NCI-H2029 (cell line): ENCODE measurements at regions not wholly inside any gene's neighbourhood (a gene's known extent, or its start where the extent isn't known, plus 50 kb on each side); places are given as distances from the start of the nearest gene placed in this dataset.
"Not testable (repeated sequence)": the region's sequence is repeated elsewhere in the genome, so short reads cannot be mapped to it uniquely, and the experiment has no call there.

Experiments used
- DNase-seq: peaks from one replicate; lab custom pipeline; 2025; lab: John Stamatoyannopoulos, UW

GRCh38 chr15:66964111-66964738 lies 101.2 kb upstream of the SMAD3 start:
- DNase-seq, result no peak

GRCh38 chr15:66964791-66965190 lies 100.6 kb upstream of the SMAD3 start:
- no peak for DNase-seq

GRCh38 chr15:66965201-66965900 lies 100.1 kb upstream of the SMAD3 start:
- no peak for DNase-seq

DNA sequence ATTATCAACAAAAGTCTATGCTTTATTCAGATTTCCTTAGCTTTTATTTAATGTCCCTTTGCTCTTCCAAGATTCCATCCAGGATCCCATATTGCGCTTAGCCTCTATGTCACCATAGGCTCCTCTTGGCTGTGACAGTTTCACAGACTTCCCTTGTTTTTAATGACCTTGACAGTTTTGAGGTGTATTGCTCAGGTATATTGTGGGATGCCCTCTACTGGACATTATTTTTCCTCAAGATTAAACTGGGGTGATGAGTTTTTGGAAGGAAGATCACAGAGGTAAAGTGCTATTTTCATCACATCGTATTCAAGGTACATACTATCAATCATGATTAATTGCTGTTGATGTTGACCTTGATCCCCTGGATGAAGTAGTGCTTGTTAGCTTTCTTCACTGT lies 99.1 kb upstream of the SMAD3 start:
- DNase-seq, result no peak

DNA sequence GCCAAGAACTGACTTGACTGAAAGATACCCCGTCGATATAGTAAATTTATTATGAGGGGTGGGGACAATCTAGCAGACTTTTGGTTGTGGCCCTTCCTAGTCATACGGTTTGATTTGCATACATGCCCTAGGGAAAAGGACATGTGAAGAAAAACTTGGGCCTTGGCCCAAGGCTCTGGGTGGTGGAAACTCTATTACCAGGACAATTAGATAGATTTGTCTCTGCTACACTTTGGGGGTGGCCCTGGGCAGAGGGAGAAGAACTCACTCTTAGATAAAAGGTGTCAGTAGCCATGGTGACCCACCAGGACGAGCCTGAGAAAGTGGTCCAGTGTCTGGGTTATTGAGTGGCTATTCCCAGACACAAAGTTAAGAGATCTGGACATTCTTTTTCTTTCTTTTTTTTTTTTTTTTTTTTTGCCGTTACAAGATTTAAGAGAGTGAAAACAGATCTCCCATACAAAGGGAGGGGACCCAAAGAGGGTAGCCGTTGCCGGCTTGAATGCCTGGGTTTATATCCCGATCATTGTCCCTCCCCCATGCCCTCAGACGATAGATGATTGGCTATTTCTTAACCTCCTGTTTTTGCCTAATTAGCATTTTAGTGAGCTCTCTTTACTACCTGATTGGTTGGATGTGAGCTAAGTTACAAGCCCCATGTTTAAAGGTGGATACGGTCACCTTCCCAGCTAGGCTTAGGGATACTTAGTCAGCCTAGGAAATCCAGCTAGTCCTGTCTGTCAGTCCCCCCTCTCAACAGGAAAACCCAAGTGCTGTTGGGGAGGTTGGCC lies 96.4 kb upstream of the SMAD3 start:
- no peak for DNase-seq

GRCh38 chr15:66974131-66974530 lies 91.3 kb upstream of the SMAD3 start:
- DNase-seq, result not testable (repeated sequence)

DNA sequence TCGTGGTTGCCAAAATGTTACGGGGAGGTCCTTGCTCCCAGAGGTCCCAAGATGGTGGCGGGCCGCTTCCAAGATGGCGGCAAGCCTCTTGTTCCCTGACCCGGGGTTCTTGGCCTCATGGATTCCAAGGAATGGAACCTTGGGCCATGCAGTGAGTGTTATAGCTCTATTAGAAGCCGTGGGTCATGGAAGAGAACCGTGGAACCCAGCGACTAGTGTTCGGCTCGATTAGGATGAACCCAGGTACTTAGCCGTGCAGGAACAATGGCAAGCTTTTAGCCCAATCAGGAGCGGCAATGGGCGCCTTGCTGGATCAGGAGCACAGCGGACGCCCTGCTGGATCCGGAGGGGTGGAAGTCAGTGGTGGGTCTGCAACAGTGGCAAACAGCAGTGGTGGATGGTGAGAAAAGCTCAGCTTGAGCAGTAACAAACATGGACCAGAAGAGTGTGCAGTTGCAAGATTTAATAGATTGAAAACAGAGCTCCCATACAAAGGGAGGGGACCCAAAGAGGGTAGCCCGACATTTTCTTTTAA lies 89.2 kb upstream of the SMAD3 start:
- not testable (repeated sequence) for DNase-seq

- DNase-seq, result not testable (repeated sequence)
Observed at GRCh38 chr15:66980326-66980725, 85.1 kb upstream of the SMAD3 start.

DNA sequence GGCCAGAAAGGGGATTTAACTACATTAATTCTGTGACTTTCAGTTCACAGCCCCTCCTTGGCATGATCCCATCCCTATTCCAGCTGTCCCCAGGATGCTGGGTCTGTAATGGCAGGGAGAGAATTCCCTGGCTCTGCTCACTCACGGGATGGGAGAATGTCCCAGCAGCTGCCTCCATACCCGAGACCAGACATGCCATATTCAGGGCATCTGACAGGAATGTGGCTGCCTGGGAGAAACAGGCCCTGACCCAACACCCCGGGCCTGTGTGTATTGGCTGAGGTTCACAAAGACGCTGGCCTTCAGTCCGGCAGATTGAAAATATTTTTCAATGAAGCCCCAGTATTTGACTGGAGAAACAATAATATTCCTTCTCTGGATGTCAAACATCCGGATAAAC lies 83.6 kb upstream of the SMAD3 start:
- DNase-seq, result no peak

- no peak for DNase-seq
Observed at GRCh38 chr15:66982250-66982649, 83.2 kb upstream of the SMAD3 start.

- no peak for DNase-seq
Observed at GRCh38 chr15:66982816-66983215, 82.6 kb upstream of the SMAD3 start.

GRCh38 chr15:66985653-66986052 lies 79.7 kb upstream of the SMAD3 start:
- no peak for DNase-seq

DNA sequence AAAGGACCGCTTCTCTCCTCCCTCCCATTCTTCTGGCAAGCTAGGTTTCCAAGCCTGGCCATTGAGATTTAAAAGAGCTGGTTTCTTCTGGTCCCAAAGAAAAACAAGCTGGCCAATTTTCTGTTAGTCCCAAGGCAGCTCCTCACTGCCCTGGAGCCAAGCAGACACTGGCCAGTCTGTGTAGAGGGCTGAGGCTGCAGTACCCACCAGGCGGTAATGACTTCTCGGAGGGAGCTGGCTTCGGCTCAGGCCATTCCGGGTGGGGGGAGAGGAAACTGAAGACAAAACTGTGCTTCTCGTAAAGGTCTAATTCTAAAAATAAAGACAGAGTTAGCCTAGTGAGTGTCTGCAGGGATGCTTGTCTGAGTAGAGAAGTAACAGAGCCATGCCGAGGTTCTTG lies 78.5 kb upstream of the SMAD3 start:
- no peak for DNase-seq

DNA sequence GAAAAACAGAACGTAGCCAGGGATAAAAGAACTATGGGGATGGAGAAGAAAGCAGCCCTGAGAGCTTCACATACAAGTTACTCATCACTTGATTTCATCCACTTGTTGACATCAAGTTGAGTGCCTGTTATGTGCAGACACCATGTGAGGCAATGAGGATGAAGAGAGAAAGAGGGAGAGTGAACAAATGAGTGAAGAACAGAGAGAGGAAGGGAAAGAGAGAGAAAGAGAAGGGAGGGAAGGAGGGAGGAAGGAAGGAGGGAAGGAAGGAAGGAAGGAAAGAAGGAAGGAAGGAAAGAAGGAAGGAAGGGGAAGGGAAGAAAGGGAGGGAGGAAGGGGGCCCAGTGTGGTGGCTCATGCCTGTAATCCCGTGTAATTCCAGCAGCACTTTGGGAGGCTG lies 72.3 kb upstream of the SMAD3 start:
- DNase-seq, result no peak

DNA sequence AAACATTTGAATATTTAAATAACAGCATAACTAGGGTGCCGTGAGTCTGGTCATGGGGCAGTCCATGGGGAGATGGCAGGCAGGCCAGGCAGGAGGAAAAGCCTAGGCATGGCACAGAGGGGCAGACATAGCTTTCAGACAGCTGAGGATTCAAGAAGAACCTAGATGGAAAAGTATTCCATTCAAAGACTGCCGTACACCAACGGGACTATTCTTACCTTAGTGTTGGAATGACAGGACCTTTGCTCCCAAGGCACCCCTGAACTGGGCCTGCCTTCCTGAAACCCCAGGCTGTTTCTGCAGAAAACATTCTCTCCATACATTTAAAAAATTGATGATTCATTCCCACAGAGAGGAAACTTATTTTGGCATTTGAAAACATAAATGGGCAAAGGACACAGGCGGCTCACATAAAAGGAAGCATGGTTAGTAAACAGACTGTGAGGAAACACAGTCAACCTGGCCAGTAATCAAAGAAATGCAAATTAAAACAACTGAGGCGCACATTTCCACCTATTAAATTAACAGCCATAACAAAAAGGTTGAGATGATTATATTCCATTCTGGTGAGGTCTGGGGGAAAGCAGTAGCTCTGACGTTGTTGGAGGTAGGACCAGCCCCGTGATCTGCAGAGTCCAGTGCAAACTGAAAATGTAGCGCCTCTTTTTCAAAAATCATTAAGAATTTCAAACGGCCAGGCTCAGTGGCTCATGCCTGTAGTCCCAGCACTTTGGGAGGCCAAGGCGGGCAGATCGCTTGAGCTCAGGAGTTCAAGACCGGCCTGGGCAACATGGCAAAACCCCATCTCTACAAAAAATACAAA lies 71.3 kb upstream of the SMAD3 start:
- DNase-seq, result no peak

DNA sequence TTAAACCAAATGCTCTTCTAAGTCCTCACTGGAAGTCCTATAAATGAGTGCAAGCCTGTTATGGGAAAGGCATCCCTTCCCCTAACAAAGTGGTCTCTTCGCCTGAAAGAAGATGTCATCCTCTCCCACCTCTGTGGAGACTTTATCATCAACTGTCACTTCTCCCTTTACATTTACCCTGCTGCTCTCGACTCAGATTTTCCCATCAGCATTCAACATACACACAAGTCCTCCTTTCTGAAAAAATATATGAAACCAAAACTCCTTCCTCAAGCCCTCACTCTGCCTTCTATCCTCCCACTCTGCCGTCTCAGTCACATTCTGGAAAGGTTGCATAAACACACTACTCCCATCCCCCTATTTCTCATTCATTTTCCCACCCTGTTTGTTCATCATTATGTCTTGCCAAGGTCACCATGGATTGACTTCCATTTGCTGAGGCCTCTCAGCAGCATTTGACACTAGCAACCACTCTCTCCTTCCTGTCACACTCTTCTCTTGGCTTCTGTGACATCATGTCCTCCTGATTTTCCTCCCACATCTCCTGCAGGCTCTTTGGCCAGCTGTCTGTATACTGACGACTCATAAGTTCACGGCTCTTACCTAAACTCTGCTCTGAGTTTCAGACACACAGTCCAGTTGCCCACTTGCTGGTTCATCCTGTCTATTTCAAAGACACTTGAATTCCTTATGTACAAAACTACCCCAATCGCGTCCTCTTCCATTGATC lies 70.3 kb upstream of the SMAD3 start:
- no peak for DNase-seq

DNA sequence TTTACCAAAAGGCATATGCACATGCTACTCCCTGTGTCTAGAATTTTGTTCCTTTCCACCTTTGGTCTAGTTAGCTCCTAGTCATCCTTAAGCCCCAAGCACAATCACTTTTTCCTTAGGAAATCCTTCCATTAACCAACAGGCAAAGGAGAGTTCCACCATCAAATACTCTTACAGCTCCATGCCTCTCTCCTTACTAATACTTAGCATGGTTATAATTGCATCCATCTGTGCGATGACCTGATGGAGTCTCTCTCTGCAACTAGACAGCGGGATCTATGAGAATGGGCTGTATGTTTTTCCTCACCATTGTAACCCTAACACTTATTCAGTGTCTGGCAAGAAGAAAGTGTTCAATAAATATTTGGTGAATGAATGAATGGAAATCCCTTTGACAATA lies 69.3 kb upstream of the SMAD3 start:
- DNase-seq, result no peak

DNA sequence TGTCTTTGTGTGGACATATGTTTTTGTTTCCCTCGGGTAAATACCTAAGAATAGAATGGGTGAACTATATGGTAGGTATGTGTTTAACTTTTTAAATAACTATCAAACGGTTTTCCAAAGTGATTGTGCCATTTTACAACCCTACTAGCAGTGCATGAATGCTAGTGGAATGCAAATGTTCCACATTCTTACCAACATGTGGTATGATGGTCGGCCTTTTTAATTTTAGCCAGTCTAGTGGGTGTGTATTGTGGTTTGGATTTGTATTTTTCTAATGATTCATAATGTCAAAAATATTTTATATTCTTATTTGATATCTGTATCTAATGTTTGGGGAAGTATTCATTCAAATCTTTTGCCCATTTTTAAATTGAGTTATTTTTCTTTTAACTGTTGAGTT lies 68.2 kb upstream of the SMAD3 start:
- no peak for DNase-seq

DNA sequence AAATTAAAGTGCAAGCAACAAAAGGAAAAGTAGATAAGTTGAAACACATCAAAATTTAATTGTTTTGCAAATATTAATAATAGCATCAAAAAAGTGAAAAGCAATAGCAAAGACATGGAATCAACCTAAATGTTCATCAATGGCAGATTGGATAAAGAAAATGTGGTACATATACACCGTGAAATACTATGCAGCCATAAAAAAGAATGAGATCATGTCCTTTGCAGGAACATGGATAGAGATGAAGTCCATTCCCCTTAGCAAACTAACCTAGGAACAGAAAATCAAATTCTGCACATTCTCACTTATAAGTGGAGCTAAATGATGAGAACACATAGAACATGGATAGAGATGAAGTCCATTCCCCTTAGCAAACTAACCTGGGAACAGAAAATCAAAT lies 67.2 kb upstream of the SMAD3 start:
- DNase-seq, result not testable (repeated sequence)

- no peak for DNase-seq
Observed at GRCh38 chr15:66999046-66999968, 66.1 kb upstream of the SMAD3 start.
